ELR (cell line): ENCODE measurements at regions not wholly inside any gene's neighbourhood (a gene's known extent, or its start where the extent isn't known, plus 50 kb on each side); places are given as distances from the start of the nearest gene placed in this dataset.

ENCODE experiments used
- DNase-seq: peaks from one replicate; pipeline ENCODE4 v3.0.0-alpha.2; 2015; ENCODE audit warnings: low read depth

- DNase-seq = no peak
Measured at GRCh38 chr3:87329065-87329464, 52.7 kb upstream of the POU1F1 start.
